DOHH2 (cell line): ENCODE measurements at regions not wholly inside any gene's neighbourhood (a gene's known extent, or its start where the extent isn't known, plus 50 kb on each side); places are given as distances from the start of the nearest gene placed in this dataset.
"Not testable (repeated sequence)": the region's sequence is repeated elsewhere in the genome, so short reads cannot be mapped to it uniquely, and the experiment has no call there.

Experiments
- EZH2phosphoT487 ChIP-seq: fragments of 200-600 bp; sonication (generic); IDR thresholded peaks from 2 replicates; pipeline ENCODE4 v1.6.1; 2017; ENCODE audit warnings: borderline replicate concordance, mild to moderate bottlenecking, antibody characterized with exemption, low read length, moderate library complexity, mixed read lengths
- TF ChIP-seq, protein P1 (sequence below): fragments of 200-600 bp; sonication (generic); IDR thresholded peaks from one replicate; pipeline ENCODE4 v1.5.1; 2014; ENCODE audit warnings: antibody characterized with exemption, mild to moderate bottlenecking, low read depth, low read length; ENCODE audit not compliant: poor library complexity, severe bottlenecking

- TF ChIP-seq, protein P1, sequence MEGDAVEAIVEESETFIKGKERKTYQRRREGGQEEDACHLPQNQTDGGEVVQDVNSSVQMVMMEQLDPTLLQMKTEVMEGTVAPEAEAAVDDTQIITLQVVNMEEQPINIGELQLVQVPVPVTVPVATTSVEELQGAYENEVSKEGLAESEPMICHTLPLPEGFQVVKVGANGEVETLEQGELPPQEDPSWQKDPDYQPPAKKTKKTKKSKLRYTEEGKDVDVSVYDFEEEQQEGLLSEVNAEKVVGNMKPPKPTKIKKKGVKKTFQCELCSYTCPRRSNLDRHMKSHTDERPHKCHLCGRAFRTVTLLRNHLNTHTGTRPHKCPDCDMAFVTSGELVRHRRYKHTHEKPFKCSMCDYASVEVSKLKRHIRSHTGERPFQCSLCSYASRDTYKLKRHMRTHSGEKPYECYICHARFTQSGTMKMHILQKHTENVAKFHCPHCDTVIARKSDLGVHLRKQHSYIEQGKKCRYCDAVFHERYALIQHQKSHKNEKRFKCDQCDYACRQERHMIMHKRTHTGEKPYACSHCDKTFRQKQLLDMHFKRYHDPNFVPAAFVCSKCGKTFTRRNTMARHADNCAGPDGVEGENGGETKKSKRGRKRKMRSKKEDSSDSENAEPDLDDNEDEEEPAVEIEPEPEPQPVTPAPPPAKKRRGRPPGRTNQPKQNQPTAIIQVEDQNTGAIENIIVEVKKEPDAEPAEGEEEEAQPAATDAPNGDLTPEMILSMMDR = not testable (repeated sequence)
- not testable (repeated sequence) for TF ChIP-seq EZH2phosphoT487
These were observed 243.4 kb downstream of the TMA16 start for GRCh38 chr4:163737846-163738245.
